ENCODE measurements at regions not wholly inside any gene's neighbourhood (a gene's known extent, or its start where the extent isn't known, plus 50 kb on each side); places are given as distances from the start of the nearest gene placed in this dataset.

DNA sequence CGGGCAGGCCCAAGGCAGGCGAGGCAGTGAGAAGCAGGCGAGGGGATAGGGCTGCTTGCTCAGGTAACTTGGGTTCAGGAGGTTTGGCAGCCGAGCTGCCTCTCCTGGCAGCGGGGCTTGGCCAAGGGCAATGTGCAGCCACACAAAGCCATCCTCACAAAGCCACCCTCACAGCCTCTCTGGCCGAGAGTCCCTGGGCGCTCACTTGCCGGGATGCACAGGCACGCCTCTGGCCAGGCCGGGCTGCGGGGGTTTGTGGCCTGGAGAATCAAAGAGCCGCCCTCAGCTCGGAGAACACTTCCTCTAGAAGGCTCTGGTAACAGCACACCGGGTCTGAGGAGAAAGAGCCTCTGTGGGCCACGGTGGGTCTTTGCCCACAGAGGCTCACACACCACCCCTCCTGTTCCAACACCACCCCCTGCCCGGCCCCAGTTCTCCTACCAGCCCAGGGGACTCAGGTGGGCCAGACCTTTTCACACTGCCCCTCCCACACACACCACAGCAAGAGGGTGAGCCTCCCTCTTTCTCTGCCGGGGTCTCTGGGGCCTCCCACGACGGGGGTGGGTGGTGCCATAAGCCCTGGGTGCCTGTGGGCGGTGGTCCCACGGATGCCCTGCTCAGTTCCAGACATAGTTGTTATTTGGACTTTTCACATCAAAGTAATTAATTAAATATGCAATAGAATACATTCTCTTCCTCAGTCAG, 186.9 kb downstream of the ZFP36L2 start:
- in situ Hi-C loops (cut with MboI; ENCODE audit: low sequenced_read_pairs) = no loop called here

DNA sequence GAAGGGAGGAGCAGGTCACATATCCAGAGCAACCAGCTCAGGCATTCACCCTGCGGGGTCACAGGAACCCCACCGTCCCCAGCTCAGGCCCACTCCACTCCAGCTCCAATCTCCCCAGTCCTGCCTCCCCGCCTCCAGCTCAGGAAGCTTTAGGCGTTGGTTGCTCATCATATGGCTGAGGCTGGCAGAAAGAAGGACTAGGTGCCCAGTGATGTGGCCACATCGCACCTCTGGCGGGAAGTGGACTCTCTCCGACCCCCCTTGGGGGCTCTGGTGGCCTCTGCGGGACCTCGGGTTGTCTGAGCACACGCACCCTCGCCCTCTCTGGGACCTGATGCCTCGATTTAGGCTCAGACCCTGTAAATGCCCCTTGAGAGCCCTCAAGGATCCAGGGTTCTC, 187.7 kb downstream of the ZFP36L2 start:
- in situ Hi-C loops (cut with MboI; ENCODE audit: low sequenced_read_pairs) = no loop called here

DNA sequence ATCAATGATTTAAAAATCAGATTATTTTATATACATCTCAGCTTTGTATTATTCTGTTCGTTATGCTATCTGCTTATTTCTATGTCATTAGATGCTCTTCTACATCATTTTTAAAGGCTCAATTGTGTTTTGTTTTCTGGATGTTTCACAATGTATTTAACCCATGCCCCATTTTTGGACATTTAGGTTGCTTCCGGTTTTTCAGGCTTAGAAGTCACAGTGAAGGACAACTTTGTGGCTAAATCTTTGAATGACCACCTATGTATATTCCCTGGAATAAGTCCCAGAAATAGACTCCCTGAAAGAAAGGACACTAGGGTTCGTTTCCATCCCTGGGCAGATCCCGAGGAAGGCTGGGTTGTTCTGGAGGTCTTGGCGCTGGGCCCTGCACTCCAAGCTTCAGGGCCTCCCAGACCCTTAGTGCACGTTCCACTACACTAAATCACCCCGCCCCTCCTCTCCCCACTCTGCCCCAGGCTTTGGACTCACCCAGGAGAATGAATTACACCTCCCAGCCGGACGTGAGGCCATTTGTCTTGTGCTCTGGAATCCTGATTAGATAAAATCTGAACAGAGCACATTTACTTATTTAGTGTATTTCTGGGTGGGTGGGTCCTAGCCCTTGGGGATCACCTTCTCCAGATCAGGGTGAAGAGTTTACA, 188.2 kb downstream of the ZFP36L2 start:
- in situ Hi-C loops (cut with MboI; ENCODE audit: low sequenced_read_pairs) = no loop called here

DNA sequence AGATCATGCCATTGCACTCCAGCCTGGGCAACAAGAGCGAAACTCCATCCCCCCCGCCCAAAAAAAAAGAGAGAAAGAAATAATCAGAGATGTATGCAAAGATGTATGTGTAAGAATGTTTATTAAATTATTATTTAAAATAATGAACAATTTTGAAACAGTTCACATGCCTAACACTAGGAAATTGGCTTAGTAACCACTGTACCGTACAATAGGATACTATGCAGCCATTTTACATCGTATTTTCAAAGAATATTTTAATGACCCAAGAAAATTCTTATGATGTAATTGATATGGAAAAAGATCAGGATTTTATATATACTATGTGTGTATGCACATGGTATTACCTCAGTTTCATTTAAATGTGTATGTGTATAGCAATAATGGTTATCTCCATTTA, 190.5 kb downstream of the ZFP36L2 start:
- in situ Hi-C loops (cut with MboI; ENCODE audit: low sequenced_read_pairs) = no loop called here

DNA sequence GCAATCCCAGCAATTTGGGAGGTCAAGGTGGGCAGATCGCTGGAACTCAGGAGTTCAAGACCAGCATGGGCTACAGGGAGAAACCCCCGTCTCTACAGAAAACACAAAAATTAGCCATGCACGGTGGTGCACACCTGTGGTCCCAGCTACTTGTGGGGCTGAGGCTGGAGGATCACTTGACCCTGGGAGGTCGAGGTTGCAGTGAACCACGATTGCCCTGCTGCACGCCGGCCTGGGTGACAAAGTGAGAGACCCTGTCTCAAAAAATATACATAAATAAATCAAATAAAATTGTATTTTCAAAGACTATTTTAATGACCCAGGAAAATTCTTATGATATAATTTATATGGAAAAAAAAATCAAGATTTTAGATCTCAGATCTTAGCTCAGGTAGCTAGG, 191.5 kb downstream of the ZFP36L2 start:
- in situ Hi-C loops (cut with MboI; ENCODE audit: low sequenced_read_pairs) = no loop called here

DNA sequence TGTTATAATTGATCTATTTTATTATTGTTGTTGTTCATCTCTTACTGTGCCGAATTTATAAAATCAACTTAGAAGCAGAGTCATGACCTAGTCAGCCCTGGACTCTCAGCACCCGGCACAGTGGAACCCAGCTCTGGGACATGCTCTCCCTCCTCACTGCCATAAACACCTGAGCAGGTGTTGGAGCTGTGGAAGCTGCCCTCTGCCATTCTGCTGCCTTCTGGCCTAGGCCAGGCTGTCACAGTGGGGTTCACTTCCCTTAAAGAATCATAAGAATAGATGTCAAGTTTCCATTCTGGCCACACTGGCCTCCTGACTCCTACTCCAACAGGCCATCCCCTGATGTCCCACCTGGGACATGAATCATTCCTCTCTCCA, 192.2 kb downstream of the ZFP36L2 start:
- in situ Hi-C loops (cut with MboI; ENCODE audit: low sequenced_read_pairs) = no loop called here

DNA sequence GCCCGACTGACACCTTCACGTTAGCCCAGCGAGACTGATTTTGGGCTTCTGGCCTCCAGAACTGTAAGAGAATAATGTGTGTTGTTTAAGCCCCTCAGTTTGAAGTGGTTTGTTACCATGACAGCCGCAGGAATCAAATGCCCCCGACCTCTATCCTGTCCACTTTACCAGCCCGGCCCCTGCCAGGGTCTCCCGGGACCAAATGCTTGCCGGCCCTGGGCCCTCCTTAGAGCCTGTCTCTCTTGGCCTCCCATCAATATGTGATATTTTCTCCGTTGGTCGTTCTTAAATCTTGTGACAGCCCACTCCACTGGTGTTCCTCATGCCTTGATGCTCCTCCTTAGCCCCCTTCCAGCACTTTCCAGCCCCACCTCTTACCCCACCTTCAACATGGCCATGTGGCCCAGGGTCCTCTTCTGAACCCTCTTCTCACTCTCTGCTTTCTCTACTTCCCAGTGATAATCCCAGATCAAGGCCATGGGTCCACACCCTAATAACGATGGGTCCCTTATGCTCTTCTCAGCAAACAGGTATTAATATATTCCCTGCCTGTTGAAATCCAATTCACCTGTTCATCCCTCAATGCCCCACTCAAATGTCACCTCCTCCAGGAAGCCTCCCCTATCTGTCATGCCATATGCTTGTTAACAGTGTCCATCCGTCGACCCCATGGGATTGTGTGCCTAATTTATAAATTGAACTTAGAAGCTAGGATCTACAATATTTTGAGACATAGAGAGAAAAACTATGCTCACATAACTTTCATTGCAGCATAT, 192.8 kb downstream of the ZFP36L2 start:
- in situ Hi-C loops (cut with MboI; ENCODE audit: low sequenced_read_pairs) = no loop called here

DNA sequence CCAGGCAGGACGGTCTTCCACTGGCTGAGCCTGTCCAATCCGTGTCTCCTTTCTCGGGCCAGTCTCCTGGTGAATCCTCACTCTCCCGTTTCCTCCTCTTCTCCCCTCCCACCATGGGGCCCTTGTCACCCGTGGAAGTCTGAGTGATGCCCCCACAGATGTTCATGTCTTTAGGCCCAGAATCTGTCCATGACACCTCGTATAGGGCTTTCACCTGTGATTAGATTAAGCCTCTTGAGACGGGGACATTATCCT, 193.5 kb downstream of the ZFP36L2 start:
- in situ Hi-C loops (cut with MboI; ENCODE audit: low sequenced_read_pairs) = no loop called here

DNA sequence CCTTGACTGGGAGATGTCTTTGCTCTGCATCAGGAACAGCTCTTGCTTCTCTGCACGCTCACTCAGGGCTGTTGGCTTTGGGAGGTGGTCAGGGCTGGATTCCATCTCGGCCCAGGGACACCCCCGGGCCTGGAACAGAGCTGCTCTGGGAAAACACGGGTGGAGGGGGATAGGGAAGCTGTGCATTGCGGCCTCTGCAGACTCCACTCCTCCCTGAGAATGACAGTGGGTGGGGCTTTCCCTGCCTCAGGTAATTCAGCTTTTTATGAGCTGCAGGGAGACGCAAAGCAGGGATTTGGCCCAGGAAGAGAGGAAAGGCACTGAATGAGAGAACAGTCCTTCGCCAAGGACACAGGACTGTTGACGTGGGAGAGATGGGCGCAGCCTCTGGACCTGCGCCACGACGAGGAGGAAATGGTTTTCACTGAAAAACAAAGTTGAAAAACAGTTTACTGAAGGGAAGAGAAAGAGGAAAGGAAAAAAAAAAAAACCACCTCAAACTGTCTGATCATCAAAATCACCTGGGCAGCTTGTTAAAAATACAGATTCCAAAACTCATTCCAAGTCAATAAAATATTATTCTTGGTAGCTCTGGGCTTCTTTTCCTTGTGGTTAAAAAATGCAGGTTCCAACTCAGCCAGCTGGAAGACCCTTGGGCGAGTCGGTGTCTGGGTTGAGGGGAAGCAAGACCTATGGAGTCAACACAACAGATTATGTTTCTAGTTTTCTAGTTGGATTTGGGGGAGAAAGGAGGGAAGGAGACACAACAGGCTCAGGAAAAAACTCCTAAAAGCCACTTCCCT, 194.0 kb downstream of the ZFP36L2 start:
- in situ Hi-C loops (cut with MboI; ENCODE audit: low sequenced_read_pairs) = no loop called here

DNA sequence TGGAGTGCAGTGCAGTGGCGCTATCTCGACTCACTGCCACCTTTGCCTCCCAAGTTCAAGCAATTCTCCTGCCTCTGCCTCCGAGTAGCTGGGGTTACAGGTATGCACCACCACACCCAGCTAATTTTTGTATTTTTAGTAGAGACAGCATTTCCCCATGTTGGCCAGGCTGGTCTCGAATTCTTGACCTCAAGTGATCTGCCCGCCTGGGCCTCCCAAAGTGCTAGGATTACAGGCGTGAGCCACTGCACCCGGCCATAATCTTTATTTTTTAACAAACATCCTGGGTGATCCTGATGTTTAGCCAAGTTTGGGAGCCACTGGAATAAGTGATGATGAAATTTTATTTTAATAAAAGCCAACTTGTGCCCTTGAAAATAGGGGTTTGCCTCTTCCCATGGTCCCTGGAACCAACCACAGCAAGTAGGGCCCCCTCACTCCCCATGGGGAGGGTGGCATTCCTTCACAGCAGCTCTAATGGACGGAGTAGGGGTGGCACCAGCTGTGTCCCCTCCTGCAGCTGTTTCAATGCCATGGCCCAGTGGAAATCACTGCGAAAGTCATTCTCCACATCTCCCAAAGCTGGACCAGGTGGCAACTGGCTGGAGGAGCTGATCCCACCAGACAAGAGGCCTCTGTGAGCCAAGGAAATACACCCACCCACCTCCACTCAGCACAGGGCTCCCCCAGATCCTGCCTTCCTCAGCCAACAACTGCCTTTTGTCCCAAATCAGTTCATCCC, 194.8 kb downstream of the ZFP36L2 start:
- in situ Hi-C loops (cut with MboI; ENCODE audit: low sequenced_read_pairs) = no loop called here

DNA sequence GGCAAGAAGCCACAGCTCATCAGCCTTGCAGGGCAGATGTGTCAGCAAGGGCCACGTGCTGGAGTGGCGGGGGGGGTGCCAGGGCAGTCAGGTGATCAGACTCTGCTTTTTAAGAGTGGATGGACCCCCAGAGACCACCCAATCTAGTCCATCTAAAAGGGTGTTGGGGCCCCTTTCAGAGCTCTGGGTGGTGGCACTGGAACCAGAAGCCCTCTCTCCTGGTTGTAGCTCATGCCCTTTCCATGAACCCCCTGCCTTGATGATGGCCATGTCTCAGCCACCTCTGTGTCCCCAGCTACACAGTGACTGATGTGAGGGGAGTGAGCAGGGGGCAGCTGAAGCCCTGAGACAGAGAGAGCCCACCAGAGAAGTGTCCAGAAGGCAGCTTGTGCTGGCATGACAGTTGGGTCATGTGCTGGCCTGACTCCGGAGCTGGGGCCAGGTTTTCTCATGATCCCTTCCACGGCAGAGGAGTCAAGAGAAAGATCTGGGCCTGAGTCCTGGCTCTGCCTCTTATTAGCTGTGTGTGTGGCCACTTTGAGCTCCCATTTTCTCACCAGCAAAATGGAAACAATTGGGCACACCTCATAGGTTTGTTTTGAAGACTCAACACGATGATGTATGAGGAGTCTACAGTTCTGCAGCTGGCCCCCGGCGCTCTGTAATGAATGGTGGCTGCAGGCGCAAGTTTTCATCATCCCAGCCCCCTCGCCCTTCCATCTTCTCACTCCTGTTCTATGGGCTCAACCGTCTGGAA, 195.7 kb downstream of the ZFP36L2 start:
- in situ Hi-C loops (cut with MboI; ENCODE audit: low sequenced_read_pairs) = no loop called here

DNA sequence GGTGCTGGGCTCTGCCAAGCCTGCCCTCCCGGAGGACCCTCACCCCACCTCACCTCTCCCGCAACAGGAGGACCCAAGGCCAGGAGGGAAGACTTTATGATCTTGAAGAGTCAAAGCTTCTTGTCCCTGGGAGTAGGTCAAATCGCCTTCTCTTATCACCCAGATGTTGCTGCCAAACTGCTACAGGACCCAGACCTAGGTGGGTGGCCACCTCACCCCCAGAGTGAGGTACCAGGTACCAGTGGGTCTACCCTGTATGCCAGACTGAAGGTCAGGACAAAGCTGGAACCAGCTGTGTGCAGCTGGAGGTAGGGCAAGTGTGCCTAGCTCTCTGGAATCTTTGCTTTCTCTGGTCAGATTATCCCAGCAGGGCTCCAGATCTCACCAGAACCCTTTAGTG, 197.2 kb downstream of the ZFP36L2 start:
- in situ Hi-C loops (cut with MboI; ENCODE audit: low sequenced_read_pairs) = no loop called here

DNA sequence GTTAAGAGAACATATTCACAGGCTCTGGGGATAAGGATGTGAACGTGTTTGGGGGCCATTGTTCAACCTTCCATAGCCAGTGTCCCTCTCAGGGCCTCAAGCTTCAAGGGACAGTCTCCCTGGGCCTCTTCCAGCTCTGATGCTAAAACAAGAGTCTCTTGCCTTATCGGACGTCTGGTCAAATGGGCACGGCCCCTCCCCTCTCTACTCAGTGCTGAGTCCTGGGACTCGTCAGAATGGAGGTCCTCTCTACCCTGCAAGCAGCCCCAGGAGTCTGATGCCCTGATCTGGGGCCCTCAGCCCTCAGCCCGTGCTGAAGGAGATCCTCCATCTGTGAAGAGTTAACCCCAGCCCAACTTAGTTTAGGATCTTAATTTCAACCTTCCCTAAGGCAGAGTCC, 198.2 kb downstream of the ZFP36L2 start:
- in situ Hi-C loops (cut with MboI; ENCODE audit: low sequenced_read_pairs) = no loop called here

DNA sequence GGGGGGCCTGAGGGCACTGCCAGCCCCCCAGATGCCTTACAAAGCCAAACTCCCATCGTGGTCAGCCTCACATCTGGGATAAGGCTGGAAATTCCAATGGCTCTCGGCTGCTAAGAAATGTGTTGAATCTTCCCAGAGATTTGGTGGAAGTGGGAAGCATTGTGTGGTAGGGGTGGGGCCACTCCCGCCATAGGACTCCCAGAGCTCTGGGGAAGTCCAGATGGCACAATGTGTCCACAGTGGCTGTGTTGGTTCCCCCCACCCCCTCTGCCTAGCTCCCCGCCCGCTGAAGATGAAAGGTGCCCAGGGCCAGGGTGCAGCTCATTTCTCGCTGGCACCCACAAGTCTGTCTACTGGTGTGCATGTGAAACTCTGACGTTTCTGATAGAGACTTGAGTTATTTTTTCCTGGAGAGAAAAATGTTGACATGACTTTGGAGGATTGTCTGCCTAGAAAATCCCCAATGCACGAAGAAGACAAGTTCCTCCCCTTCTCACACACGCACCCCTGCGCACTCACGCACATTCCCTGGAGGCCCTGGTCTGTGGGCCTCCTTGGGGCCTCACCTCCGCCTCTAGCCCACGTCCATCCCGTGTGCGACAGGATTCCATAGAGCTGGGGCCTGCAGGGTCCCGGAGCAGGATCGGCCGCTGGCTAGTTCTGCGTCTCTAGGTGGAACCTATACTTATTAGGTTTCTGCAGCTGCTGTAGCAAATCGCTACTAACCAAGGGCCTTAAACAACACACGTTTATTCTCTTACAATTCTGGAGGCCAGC, 199.1 kb downstream of the ZFP36L2 start:
- in situ Hi-C loops (cut with MboI; ENCODE audit: low sequenced_read_pairs) = no loop called here

DNA sequence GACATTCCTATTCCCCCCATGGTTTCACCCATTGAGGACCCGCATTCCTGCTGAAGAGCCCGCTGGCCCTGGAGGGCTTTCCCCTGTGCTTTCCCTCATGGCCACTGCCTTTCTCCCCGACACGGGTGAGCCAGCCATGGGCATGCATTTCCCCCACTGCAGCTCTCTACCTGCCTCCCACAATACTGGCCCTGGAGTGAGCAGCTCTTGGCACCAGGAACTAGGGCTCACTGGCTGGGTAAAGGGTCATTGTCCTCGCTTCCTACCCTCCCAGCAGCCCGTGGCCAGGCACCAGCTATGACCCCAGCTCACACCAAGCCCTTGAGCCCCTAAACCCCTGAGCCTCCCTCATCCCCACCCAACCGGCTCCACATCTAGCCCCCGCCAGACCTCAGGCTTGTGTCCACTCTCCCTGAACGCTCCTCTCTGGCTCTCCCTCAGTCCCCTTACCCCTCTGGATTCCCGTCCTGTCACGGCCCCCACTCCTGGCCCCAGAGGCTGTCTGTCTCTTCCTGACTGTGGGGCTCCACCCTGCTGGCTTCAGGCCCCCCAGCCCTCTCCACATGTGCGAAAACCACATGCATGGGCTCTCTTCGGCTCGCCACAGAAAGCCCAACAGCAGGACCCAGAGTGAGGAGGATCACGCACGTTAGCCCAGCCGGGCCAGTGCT, 199.8 kb downstream of the ZFP36L2 start:
- in situ Hi-C loops (cut with MboI; ENCODE audit: low sequenced_read_pairs) = no loop called here

DNA sequence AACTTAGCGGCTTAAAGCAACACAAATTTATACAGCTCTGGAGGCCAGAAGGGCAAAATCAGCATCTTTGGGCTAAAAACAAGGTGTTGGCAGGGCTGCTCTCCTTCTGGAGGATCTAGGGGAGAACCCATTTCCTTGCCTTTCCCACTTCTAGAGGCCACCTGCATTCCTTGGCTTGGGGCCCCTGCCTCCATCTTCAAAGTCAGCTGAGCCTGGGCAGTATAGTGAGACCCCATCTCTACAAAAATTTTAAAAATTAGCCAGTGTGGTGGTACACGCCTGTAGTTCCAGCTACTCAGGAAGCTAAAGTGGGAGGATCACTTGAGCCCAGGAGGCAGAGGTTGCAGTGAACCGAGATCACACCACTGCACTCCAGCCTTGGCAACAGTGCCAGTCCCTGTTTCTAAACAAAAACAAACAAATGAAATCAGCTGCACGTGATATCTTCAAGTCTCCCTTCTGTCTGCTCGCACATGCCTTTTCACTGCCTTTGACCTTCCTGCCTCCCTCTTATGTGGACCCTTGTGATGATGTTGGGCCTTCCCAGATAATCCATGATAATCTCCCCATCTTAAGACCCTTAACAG, 200.6 kb downstream of the ZFP36L2 start:
- in situ Hi-C loops (cut with MboI; ENCODE audit: low sequenced_read_pairs) = no loop called here

DNA sequence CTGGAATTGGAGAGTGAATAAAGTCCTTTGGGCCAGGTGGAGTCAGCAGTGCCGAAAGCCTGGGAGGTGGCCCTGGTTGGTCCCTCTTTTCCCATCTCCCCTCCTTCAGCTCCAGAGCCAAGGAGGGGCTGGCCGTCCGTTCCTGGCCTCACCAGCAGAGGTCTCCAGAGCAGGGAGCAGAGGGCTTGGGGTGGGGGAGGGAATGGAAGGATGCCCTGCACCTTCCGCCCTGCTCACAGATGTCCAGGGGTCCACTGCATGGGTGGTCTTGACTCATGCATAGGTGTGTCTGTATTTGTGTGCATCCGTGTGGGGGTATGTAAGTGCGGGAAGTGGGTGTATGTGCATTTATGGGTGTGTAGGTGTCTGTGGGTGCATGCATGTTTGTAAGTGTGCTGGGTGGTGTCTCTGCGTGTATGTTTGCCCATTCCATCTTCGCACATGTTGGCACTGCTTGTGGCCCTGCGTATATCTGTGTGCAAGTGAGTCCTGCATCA, 201.8 kb downstream of the ZFP36L2 start:
- in situ Hi-C loops (cut with MboI; ENCODE audit: low sequenced_read_pairs) = no loop called here

DNA sequence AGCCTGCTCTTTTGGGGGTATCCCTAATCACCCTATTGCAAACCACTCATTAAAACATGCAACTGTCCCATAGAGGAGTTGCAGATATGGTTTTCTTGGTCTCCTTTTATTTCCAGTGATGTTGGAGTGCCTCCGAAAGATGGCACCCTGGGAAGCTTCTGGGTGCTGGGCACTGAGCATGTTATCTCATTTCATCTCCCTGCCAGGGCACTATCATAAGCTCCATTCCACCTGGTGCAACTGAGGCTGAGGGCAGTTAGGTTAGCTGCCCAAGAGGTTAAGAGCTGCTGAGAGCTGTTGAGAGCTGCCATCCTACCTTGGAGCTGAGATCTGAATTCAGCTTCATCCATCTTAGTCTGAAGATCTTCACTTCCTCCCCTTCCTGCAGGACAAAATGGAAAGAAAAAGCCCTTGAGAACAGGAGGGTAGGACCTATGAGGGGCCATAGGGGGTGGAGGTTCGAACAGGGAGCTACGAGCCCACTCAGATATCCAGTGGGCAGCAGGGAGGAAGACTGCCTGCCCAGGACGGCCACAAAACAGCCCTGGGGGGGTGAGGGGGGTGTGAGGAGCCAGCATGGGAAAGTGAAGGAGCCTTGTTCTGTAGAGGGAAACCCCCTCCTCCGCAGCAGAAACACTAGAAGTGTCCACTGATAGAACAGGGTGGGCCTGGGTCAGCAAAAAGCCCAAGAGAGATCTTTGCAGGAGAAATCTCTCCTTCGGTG, 202.5 kb downstream of the ZFP36L2 start:
- in situ Hi-C loops (cut with MboI; ENCODE audit: low sequenced_read_pairs) = no loop called here
